ENCODE measurements at regions not wholly inside any gene's neighbourhood (a gene's known extent, or its start where the extent isn't known, plus 50 kb on each side); places are given as distances from the start of the nearest gene placed in this dataset.

GRCh38 chr11:134710861-134711407 lies 298.9 kb upstream of the B3GAT1 start:
- TF ChIP-seq YY1 (IDR thresholded peaks at IDR 0.05; ENCODE audit: low read depth, low read length) = no peak
- TF ChIP-seq CEBPB (IDR thresholded peaks at IDR 0.05; ENCODE audit: low read depth, low read length) = no peak
- no peak for TF ChIP-seq CTCF (IDR thresholded peaks at IDR 0.05; ENCODE audit: control extremely low read depth in 1 of 3, insufficient read depth in 1 of 3, low read depth in 1 of 3, low read length in 3 of 3)
- TF ChIP-seq EP300 (IDR thresholded peaks at IDR 0.05; ENCODE audit: borderline replicate concordance in 1 of 2, low read depth in 2 of 2, low read length in 2 of 2) = no peak
- TF ChIP-seq USF2 (IDR thresholded peaks at IDR 0.05; ENCODE audit: low read length) = no peak
- TF ChIP-seq POLR2A (IDR thresholded peaks at IDR 0.05; ENCODE audit: control extremely low read depth in 1 of 2, low read depth in 2 of 2, low read length in 2 of 2) = no peak
- TF ChIP-seq POLR2AphosphoS5 (IDR thresholded peaks at IDR 0.05; ENCODE audit: low read depth, low read length) = no peak
- TF ChIP-seq RFX5 (IDR thresholded peaks at IDR 0.05; ENCODE audit: borderline replicate concordance, low read depth, low read length) = no peak
- no peak for TF ChIP-seq JUND (IDR thresholded peaks at IDR 0.05; ENCODE audit: low read length)
